ENCODE measurements at regions not wholly inside any gene's neighbourhood (a gene's known extent, or its start where the extent isn't known, plus 50 kb on each side); places are given as distances from the start of the nearest gene placed in this dataset.

DNA sequence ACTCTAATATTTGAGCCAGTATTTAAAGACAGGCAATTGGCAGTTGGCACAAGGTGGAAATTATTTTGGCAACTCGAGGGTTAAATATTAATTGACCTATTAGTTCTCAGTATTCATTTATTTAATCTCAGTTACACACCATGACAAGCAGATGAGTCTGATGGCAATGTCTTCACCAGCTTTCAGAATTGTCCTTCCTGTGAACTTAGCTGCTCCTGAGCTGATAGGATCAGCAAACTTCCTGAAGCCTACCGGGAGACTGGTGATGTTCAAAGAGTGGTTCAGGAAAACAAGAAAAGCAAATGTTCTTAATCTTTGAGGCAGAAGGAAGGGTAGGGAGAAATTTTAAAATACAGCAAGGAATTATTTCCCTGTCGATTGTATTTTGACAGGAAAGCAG, 522.2 kb downstream of the SOX2 start:
- in situ Hi-C loops (cut with HindIII; ENCODE audit: low sequenced_read_pairs), result no loop called here
- DNase-seq (ENCODE audit: low spot score), result no peak

DNA sequence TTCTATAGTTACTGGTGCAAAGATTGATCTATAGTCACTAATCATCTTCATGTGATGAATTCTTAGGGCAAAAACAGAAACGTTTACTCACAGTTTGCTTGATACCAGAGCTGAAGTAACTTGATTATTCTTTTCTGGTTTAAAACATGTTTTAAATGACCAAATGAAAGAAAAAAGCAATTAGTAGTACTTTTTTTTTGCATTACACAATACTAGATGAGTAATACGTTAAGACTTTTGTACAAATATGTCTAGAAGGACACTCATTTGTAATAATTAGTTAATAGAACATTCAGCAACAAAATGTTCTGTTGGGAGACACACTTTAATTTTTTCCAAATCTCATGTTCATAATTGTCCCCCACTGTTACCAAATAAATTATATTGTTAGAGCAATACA, 523.2 kb downstream of the SOX2 start:
- DNase-seq (ENCODE audit: low spot score), result no peak
- in situ Hi-C loops (cut with HindIII; ENCODE audit: low sequenced_read_pairs), result no loop called here

DNA sequence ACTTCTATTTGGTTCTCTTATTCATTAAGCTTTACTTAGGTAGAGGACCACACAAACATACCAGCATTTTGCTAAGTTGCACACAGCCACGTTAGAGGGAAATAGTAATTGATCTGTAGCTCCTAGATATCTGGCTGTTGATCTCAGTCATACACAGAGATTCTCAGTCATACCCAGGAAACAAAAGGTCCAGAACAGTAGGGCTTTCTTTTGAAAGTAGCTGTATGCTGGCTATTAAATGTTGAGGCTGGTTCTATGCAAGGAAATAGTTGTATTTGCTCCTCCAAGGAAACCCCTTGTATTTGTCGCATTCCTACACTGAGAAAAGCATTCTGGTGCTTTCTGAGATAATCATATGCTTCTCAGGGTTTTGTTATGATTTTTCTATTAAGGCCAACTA, 523.8 kb downstream of the SOX2 start:
- in situ Hi-C loops (cut with HindIII; ENCODE audit: low sequenced_read_pairs), result no loop called here
- no peak for DNase-seq (ENCODE audit: low spot score)

DNA sequence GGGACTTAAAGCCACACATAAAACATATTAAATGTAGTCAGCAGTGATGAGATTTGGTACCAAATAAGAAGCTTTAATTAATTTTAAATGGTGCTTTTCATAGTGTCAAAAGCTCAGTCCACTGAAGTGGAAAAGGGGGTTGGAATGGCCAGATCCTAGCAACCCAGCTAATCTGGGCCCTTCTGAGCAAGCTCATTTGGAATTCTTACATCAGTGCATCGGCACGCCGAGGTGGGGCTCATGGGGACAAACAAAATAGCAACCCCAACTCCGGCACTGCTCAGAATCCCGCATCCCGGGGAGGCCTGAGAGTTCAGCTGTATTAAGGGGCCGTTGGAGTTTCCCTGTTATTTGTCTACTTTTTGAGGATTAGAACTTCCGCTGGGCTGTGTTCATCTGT, 526.4 kb downstream of the SOX2 start:
- DNase-seq (ENCODE audit: low spot score), result peak; percentile 37
- in situ Hi-C loops (cut with HindIII; ENCODE audit: low sequenced_read_pairs), result no loop called here

DNA sequence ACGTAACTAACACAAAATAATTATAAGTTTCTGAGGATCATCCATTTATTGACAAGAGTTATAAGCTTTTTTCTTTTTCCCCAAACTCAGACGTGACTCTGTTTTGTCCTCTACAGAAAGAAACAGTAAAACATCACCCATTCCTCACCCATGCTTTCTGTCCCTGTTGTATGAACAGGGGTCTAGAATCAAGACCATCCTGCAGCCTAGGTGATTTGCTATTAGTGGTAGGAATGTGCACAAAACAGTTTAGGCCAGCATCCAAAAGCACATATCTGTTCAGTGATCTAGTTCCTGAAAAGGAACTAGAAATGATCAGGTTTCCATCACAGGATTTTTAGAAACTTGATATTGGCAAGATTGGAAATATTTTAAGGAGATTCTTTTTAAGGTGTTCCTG, 527.6 kb downstream of the SOX2 start:
- DNase-seq (ENCODE audit: low spot score), result no peak
- in situ Hi-C loops (cut with HindIII; ENCODE audit: low sequenced_read_pairs), result no loop called here

DNA sequence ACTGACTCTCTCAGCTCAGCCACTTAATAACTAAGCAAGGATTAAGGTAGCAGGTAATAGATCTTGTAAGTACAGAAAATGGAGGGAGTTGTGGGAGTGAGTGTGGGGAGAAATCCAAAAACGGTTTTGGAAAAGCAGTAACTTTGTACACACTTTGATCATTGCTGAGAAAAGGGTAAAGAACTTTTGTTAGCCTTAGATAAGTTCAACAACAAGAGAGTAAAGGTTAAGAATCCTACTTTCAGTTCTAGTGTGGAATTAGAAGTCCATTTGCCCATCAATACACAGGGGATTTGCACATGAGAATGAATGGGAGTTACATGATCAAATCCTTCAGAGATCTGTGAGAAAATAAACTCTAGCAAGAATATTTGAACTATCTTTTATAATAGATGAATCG, 528.7 kb downstream of the SOX2 start:
- no peak for DNase-seq (ENCODE audit: low spot score)
- in situ Hi-C loops (cut with HindIII; ENCODE audit: low sequenced_read_pairs), result no loop called here

DNA sequence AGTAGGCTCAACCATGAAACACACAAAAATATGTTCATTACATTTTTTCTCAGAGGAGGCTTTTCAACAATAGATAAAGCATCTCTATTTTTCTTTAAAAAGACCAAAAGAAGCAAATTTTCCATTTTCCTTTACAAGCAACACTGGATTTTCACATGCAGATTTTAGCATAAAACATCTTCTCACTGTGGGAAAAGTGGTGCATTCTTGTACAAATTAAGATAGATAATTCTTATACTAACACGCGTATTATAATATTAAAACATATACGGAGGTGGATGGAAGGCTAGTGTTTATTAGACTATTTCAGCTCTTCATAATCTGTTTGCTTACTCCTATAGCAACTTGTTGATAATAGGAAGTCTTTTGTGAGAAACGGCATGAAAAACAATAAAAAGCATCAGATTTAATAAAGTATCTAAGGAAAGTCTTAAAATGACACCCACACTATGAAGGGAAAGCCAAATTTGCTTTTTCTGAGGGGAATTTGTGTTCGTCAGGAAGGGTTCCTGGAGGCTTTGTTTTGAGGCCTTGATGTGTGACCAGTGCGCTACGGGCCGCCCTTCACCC, 529.6 kb downstream of the SOX2 start:
- in situ Hi-C loops (cut with HindIII; ENCODE audit: low sequenced_read_pairs), result no loop called here
- DNase-seq (ENCODE audit: low spot score), result no peak

DNA sequence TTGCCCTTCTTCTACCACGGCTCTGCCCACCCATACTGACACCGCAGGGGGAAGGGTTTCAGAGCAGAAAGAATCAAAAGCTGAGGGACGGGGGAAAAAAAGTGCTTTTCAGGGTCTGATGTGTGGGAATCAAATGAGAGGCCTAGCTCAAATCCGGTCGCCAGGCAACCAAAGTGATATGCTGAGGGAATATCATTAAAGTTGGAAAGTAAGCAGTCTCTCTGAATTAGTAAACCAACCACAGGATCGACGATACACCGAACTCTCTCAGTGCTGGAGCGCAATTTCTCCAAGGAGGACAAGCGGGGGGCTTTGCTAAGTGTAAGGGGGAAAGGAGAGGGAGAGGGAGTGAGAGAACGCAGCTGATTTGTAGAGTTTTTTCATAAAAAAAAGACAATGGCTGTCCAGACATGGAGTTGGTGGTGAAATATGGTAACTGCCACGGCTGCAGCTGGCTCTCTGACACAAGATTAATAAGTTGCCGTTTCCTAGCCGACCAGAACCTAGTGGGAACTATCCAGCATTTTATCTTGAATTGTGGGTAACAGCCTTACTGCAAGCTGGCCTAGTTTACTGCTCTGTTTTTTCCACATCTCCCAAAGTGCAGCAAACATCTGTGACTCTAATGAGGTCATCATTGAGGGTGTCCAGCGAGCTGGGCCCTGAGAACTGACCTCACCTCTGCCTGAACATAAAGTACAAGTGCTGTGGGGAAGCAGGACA, 530.2 kb downstream of the SOX2 start:
- DNase-seq (ENCODE audit: low spot score), result peak; percentile 25
- in situ Hi-C loops (cut with HindIII; ENCODE audit: low sequenced_read_pairs), result no loop called here

DNA sequence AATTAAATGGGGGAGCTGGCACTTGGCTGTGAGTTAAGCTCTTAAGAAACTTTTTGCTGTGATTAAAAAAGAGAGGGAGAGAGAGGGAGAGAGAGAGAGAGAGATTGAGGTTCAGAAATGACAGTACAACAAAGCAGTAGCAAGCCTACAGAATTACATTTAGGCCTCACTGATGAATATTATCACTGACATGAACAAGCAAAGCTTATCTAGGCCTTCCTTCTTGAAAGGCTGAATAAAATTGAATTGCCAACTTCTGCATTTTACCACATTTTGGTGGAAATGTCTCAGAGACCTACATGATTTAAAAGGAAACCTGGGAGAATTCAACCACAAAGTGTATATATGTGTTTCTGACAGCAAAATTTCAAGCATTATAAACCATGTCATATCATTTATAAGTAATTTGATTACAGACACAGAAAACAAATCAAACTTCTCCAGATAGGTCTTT, 530.8 kb downstream of the SOX2 start:
- no peak for DNase-seq (ENCODE audit: low spot score)
- in situ Hi-C loops (cut with HindIII; ENCODE audit: low sequenced_read_pairs), result no loop called here

DNA sequence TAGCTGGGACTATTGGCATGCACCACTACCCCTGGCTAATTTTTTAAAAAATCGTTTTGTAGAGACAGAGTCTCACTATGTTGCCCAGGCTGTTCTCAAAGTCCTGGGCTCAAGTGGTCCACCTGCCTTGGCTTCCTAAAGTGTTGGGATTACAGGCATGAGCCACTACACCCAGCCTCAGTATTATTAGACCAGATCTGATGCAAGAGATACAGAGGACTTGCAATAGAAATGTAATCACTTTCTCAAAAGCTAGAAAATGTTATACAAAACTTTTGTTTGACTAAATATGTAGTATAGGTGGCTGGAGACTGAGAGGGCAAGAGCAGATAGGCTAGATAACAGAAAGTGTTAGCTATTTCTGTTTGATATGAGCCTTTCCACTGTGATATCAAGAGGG, 531.9 kb downstream of the SOX2 start:
- in situ Hi-C loops (cut with HindIII; ENCODE audit: low sequenced_read_pairs), result no loop called here
- DNase-seq (ENCODE audit: low spot score), result no peak

DNA sequence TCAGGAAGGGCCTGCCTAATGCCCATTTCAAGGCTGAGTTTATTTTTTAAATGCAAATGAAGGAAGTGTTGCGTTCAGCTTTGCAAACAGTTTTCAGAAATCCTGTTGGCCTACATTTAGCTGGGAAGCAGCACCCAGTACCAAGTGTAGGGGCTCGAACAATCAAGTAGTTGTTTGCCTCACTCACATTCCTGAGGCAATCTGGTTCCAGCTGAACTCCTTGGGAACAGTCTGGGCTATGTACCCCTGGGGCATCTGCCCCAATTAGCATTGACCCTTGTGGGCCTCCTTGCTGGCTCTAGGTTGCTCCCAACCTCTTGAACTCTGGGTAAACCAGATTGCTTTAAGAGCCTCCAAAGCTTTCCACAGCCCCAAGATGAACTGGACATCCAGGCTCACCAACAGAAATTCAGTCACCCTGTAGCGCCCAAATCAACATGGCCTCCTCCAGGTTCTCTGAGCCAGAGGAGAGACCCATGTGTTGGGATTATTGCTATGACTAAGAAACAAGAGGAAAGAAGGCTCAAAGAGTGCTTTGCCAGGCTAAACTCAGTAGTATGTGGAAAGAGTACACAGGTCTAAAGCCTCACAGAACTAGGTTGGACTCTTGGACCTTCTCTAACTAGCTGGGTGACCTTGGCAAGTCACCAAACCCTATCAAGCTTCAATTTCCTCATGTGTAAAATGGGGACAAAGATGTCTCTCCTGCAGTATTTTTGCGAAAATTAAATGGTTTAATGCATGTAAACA, 532.7 kb downstream of the SOX2 start:
- peak; percentile 24 for DNase-seq (ENCODE audit: low spot score)
- in situ Hi-C loops (cut with HindIII; ENCODE audit: low sequenced_read_pairs), result no loop called here

DNA sequence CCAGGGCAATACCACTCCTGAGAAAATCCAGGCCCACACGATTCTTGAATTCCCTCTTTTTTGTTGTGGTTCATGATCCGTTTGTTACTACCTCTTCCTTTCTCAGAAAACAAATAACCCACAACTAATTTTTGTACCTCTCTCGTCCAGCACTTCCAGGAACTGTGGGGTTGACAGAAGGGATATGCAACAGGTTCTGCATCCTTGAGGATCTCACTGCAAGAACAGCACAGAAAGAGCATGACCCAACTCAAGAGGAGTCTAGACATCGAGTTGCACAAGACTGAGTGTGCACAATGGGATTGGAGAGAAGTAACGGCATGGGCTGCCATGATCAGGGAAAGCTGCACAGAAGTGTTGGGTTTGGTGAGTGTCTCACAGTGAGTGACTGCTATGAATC, 533.3 kb downstream of the SOX2 start:
- no peak for DNase-seq (ENCODE audit: low spot score)
- in situ Hi-C loops (cut with HindIII; ENCODE audit: low sequenced_read_pairs), result no loop called here

DNA sequence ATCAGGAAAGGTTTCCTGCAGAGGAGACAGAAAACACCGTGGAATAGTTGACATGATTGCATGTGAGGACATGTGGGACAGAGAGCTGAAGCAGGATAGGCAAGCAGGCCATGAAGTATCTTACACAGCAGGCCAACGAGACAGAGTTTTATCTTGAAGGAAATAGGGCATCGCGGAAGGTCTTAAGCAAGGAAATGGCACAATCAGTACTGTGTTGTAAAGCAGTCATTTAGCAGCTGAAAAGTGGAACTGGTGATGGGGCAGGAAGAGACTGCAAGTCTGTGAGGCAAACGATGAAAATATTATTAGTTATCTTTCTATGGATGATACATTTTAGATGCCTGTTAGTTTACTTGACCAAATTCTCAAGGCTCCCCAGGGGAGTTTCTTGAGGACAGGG, 535.1 kb downstream of the SOX2 start:
- no peak for DNase-seq (ENCODE audit: low spot score)
- in situ Hi-C loops (cut with HindIII; ENCODE audit: low sequenced_read_pairs), result no loop called here

DNA sequence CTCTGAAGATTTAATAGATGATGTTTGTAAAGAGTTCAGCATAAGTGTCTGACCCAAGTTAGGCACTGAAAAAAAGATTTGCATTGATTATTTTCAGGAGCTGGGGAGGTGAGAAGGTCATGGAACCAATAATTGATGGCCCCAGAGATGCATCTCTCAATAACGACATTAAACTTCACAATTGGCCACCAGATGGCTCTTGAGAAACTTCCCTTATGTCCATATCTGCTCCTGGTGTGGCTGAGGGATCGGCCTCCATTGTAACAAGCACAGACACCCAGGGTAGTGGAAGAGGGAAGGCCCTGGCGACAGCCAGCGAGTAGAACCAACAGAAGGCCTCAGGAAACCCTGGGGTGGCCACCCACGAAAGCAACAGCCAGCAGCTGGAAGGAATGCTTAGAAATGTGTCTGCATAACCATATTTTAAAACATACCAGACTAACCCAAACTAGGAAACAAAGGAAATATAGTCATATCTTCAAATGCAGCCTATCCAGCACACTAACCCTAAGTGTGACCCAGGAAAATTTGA, 536.7 kb downstream of the SOX2 start:
- in situ Hi-C loops (cut with HindIII; ENCODE audit: low sequenced_read_pairs), result no loop called here
- DNase-seq (ENCODE audit: low spot score), result no peak

DNA sequence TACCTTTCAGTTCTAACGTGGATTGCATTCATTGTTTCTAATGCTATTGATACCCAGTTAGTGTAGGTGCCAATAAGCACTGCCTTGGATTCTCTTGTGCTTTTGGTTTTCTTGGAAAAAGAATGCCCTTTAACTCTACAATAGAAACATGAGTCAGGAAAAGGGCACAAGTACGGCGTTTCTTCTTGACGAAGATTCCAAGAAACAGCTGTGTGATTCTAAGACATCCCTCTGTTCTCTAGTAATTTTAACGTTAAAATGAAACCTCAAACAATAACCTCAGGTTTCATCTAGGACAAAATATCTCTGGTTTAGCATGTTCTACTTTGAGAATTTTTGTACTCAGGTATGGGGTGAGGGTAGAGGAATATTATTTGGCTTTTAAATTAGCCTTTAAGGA, 540.5 kb upstream of the ATP11B start:
- no peak for DNase-seq (ENCODE audit: low spot score)
- in situ Hi-C loops (cut with HindIII; ENCODE audit: low sequenced_read_pairs), result no loop called here

DNA sequence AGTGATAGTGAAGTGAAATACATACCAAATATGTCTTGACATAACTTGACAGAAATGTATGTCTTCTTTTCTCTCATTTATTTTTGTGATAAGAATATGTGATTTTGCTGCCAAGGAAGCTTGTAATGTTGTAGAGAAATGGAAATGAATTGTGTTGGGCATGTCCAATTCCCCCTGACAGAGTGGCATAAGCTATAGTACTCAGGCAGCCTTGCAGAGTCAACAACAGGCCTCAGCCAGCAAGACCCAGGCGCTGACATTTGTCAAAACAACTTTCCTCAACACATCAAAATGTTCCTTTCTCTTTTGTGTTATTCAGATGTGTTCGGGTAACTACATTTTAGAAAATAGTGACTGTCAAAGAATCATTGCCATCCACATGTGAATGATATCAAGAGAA, 538.1 kb upstream of the ATP11B start:
- no peak for DNase-seq (ENCODE audit: low spot score)
- in situ Hi-C loops (cut with HindIII; ENCODE audit: low sequenced_read_pairs), result no loop called here

DNA sequence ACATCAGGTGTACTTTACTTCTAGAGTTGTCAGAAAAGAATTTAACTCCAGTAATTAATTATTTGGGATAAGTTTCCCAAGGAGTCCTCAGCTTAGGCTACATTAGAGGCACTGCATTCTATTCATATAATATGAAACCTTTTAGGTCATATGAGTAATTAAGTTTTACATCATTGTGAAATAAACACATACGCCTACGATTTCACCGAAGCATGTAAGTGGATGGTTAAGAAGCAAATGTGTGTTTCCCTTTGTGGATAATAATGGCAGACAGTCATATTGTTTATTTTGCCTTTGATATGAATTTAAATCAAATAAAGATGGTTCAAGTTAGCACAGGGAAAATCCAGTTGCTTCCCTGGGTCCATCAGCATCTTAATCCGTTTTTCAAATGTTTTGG, 535.9 kb upstream of the ATP11B start:
- no peak for DNase-seq (ENCODE audit: low spot score)
- in situ Hi-C loops (cut with HindIII; ENCODE audit: low sequenced_read_pairs), result no loop called here

DNA sequence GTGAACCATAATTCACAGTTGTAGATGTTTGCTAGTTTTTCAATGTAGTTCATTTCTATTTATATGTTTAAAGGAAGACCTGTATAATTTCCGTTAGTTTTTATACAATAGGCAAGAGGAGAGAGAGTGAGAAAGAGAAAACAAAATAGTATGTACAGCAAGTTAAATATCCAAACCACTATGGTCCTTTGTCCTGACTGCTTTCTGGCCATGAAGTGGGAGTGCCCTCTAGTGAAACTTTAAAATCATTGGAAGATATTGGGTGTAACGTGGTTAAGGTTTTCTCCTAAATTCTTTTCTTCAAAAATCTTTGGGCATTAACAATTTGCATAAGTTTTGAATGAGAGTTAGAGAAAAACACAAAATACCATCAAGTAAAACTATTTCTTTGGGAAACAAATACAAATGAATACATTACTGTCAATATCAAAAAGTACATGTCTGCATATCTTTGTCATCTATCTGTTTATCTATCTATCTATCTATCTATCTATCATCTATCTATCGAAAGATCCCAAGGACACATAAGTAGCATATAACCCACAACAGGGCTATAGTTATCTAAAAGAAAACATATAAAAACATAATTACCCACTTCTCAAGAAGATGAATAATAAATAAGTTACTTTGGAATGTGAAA, 534.6 kb upstream of the ATP11B start:
- DNase-seq (ENCODE audit: low spot score), result peak; percentile 32

DNA sequence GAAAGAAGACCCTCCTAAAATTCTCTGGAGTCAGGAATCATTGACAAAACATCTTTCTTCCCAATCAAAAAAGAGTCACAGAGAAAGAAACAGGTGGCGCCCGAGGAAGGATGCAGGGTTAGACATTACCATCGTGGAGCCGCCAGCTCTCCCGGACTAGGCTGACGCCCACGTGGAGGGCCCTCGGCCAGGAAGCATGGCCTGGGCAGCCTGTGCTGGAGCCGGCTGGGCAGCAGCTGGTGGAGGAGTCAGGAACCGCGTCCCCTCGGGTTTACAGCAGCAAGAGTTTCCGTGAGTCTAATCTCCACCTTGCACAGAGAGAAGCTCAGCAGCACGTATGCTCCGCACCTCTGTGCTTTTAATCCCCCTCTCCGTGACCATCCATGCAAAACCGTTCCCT, 533.7 kb upstream of the ATP11B start:
- in situ Hi-C loops (cut with HindIII; ENCODE audit: low sequenced_read_pairs), result no loop called here
- DNase-seq (ENCODE audit: low spot score), result no peak

More for the DNA sequence above, 534.6 kb upstream of the ATP11B start:
- in situ Hi-C loops (cut with HindIII; ENCODE audit: low sequenced_read_pairs), result no loop called here

DNA sequence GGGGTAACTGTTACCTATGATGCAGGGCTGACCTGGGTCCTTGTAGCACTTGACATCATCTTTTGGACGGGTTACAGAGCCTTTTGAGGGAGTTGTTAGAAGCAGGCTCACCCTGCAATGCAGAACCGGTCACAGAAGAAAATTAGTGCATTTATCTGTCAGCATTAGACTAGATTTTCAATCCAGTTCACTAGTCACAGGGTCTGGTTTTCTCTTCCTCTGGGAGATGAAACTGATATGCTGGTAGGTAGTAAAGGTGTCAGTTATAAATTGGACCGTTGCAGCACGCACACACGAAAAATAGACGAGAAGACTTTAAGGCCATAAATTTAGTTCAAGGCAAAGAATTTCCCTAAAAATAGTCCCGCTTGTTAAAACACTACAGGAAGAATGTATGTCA, 532.3 kb upstream of the ATP11B start:
- DNase-seq (ENCODE audit: low spot score), result no peak
- in situ Hi-C loops (cut with HindIII; ENCODE audit: low sequenced_read_pairs), result no loop called here
